ENCODE measurements at regions not wholly inside any gene's neighbourhood (a gene's known extent, or its start where the extent isn't known, plus 50 kb on each side); places are given as distances from the start of the nearest gene placed in this dataset.

DNA sequence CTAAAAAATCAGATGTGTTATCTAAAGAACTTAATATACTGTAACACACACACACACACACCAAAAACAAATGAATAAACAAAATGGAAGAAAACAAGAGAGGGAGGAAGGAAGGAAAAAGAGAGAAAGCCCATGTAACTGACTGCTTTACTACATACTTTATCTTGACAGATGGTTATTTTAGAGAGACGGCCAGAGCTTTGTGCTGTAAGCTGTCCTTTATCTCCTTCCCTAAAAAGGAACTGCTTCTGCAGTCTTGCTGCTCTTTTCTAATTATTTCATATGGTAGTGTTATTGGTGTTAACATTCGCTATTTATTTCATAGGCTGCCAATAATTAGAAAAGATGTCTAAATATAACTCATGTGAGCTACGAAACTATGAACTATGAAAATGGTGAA, 1384.6 kb downstream of the MRPL39 start:
- H3K4me1 ChIP-seq (ENCODE audit: insufficient read depth) = no peaks in the 10 kb centered on the region
- H4K20me1 ChIP-seq (replicated peaks; ENCODE audit: insufficient read depth) = no peaks in the 10 kb centered on the region
- Mint-ChIP-seq H3K4me1 (no peaks in the 10 kb centered on the region), H3K27ac (no peak overlapping the region), H3K9me3 (peaks cover 67% of the 10 kb centered on the region), H3K27me3 (ENCODE audit: insufficient read depth, low read depth, poor library complexity) (no peaks in the 10 kb centered on the region), H3K36me3 (ENCODE audit: low read depth) (no peaks in the 10 kb centered on the region; the same call in 1 of the 3 replicates), H3K4me3 (no peak overlapping the region)
- H3K4me2 ChIP-seq = no peak overlapping the region
- H3K36me3 ChIP-seq (ENCODE audit: insufficient read depth) = peaks cover 2% of the 10 kb centered on the region; the same call in 1 of the 2 replicates
- ATAC-seq (no peak), DNase-seq (ENCODE audit: low spot score) (no peak)
- H3K9me2 ChIP-seq (ENCODE audit: insufficient read depth) = no peaks in the 10 kb centered on the region
- no peak overlapping the region for H2AFZ ChIP-seq
- H3K4me3 ChIP-seq = no peak overlapping the region
- no peaks in the 10 kb centered on the region for H3F3A ChIP-seq (replicated peaks; ENCODE audit: low read depth)
- no peaks in the 10 kb centered on the region for H3K79me2 ChIP-seq (replicated peaks; ENCODE audit: insufficient read depth)
- H3K27ac ChIP-seq (ENCODE audit: low read depth) = no peak overlapping the region
- H3K27me3 ChIP-seq (ENCODE audit: insufficient read depth) = no peaks in the 10 kb centered on the region
- TF ChIP-seq, protein P1, sequence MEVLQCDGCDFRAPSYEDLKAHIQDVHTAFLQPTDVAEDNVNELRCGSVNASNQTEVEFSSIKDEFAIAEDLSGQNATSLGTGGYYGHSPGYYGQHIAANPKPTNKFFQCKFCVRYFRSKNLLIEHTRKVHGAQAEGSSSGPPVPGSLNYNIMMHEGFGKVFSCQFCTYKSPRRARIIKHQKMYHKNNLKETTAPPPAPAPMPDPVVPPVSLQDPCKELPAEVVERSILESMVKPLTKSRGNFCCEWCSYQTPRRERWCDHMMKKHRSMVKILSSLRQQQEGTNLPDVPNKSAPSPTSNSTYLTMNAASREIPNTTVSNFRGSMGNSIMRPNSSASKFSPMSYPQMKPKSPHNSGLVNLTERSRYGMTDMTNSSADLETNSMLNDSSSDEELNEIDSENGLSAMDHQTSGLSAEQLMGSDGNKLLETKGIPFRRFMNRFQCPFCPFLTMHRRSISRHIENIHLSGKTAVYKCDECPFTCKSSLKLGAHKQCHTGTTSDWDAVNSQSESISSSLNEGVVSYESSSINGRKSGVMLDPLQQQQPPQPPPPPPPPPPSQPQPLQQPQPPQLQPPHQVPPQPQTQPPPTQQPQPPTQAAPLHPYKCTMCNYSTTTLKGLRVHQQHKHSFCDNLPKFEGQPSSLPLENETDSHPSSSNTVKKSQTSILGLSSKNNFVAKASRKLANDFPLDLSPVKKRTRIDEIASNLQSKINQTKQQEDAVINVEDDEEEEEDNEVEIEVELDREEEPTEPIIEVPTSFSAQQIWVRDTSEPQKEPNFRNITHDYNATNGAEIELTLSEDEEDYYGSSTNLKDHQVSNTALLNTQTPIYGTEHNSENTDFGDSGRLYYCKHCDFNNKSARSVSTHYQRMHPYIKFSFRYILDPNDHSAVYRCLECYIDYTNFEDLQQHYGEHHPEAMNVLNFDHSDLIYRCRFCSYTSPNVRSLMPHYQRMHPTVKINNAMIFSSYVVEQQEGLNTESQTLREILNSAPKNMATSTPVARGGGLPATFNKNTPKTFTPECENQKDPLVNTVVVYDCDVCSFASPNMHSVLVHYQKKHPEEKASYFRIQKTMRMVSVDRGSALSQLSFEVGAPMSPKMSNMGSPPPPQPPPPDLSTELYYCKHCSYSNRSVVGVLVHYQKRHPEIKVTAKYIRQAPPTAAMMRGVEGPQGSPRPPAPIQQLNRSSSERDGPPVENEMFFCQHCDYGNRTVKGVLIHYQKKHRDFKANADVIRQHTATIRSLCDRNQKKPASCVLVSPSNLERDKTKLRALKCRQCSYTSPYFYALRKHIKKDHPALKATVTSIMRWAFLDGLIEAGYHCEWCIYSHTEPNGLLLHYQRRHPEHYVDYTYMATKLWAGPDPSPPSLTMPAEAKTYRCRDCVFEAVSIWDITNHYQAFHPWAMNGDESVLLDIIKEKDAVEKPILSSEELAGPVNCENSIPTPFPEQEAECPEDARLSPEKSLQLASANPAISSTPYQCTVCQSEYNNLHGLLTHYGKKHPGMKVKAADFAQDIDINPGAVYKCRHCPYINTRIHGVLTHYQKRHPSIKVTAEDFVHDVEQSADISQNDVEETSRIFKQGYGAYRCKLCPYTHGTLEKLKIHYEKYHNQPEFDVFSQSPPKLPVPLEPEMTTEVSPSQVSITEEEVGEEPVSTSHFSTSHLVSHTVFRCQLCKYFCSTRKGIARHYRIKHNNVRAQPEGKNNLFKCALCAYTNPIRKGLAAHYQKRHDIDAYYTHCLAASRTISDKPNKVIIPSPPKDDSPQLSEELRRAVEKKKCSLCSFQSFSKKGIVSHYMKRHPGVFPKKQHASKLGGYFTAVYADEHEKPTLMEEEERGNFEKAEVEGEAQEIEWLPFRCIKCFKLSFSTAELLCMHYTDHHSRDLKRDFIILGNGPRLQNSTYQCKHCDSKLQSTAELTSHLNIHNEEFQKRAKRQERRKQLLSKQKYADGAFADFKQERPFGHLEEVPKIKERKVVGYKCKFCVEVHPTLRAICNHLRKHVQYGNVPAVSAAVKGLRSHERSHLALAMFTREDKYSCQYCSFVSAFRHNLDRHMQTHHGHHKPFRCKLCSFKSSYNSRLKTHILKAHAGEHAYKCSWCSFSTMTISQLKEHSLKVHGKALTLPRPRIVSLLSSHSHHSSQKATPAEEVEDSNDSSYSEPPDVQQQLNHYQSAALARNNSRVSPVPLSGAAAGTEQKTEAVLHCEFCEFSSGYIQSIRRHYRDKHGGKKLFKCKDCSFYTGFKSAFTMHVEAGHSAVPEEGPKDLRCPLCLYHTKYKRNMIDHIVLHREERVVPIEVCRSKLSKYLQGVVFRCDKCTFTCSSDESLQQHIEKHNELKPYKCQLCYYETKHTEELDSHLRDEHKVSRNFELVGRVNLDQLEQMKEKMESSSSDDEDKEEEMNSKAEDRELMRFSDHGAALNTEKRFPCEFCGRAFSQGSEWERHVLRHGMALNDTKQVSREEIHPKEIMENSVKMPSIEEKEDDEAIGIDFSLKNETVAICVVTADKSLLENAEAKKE (CRISPR knock-in tag; IDR thresholded peaks at IDR 0.05) = no peak
- TF ChIP-seq, protein P2, sequence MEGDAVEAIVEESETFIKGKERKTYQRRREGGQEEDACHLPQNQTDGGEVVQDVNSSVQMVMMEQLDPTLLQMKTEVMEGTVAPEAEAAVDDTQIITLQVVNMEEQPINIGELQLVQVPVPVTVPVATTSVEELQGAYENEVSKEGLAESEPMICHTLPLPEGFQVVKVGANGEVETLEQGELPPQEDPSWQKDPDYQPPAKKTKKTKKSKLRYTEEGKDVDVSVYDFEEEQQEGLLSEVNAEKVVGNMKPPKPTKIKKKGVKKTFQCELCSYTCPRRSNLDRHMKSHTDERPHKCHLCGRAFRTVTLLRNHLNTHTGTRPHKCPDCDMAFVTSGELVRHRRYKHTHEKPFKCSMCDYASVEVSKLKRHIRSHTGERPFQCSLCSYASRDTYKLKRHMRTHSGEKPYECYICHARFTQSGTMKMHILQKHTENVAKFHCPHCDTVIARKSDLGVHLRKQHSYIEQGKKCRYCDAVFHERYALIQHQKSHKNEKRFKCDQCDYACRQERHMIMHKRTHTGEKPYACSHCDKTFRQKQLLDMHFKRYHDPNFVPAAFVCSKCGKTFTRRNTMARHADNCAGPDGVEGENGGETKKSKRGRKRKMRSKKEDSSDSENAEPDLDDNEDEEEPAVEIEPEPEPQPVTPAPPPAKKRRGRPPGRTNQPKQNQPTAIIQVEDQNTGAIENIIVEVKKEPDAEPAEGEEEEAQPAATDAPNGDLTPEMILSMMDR (conservative IDR thresholded peaks at IDR 0.05; ENCODE audit: low read depth in 2 of 2) = no peak
- TF ChIP-seq JUNB (IDR thresholded peaks at IDR 0.05; ENCODE audit: unreplicated experiment) (no peak), STAT1 (IDR thresholded peaks at IDR 0.05; ENCODE audit: unreplicated experiment) (no peak), ZNF331 (CRISPR knock-in tag; IDR thresholded peaks at IDR 0.05; ENCODE audit: low read depth) (no peak), EZH2 (IDR thresholded peaks at IDR 0.05; ENCODE audit: low read depth, unreplicated experiment) (no peak), ZNF114 (CRISPR knock-in tag; IDR thresholded peaks at IDR 0.05) (no peak), POLR2AphosphoS5 (IDR thresholded peaks at IDR 0.05; ENCODE audit: low read depth) (no peak)
- TF ChIP-seq, protein P3, sequence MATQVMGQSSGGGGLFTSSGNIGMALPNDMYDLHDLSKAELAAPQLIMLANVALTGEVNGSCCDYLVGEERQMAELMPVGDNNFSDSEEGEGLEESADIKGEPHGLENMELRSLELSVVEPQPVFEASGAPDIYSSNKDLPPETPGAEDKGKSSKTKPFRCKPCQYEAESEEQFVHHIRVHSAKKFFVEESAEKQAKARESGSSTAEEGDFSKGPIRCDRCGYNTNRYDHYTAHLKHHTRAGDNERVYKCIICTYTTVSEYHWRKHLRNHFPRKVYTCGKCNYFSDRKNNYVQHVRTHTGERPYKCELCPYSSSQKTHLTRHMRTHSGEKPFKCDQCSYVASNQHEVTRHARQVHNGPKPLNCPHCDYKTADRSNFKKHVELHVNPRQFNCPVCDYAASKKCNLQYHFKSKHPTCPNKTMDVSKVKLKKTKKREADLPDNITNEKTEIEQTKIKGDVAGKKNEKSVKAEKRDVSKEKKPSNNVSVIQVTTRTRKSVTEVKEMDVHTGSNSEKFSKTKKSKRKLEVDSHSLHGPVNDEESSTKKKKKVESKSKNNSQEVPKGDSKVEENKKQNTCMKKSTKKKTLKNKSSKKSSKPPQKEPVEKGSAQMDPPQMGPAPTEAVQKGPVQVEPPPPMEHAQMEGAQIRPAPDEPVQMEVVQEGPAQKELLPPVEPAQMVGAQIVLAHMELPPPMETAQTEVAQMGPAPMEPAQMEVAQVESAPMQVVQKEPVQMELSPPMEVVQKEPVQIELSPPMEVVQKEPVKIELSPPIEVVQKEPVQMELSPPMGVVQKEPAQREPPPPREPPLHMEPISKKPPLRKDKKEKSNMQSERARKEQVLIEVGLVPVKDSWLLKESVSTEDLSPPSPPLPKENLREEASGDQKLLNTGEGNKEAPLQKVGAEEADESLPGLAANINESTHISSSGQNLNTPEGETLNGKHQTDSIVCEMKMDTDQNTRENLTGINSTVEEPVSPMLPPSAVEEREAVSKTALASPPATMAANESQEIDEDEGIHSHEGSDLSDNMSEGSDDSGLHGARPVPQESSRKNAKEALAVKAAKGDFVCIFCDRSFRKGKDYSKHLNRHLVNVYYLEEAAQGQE (IDR thresholded peaks at IDR 0.05; ENCODE audit: unreplicated experiment) = no peak
- TF ChIP-seq, protein P4, sequence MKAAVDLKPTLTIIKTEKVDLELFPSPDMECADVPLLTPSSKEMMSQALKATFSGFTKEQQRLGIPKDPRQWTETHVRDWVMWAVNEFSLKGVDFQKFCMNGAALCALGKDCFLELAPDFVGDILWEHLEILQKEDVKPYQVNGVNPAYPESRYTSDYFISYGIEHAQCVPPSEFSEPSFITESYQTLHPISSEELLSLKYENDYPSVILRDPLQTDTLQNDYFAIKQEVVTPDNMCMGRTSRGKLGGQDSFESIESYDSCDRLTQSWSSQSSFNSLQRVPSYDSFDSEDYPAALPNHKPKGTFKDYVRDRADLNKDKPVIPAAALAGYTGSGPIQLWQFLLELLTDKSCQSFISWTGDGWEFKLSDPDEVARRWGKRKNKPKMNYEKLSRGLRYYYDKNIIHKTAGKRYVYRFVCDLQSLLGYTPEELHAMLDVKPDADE (IDR thresholded peaks at IDR 0.05) = no peak

Measured in GM23338 (cell line).